Brain microvascular endothelial cell (primary cell): ENCODE measurements at regions not wholly inside any gene's neighbourhood (a gene's known extent, or its start where the extent isn't known, plus 50 kb on each side); places are given as distances from the start of the nearest gene placed in this dataset.
"Not testable (repeated sequence)": the region's sequence is repeated elsewhere in the genome, so short reads cannot be mapped to it uniquely, and the experiment has no call there.

Experiments used
- DNase-seq: peaks from one replicate; pipeline ENCODE4 v3.0.0-alpha.2; 2020
- H3K27ac ChIP-seq: fragments of 250-450 bp; sonication (Bioruptor Pico); 2 replicates; pipeline ENCODE4 v1.5.1; 2020; ENCODE audit warnings: mild to moderate bottlenecking, moderate library complexity
- H3K27me3 ChIP-seq: fragments of 250-450 bp; sonication (Bioruptor Pico); replicated peaks from 2 replicates; pipeline ENCODE4 v1.5.1; 2020; ENCODE audit warnings: mild to moderate bottlenecking
- H3K36me3 ChIP-seq: fragments of 250-450 bp; sonication (Bioruptor Pico); replicated peaks from 2 replicates; pipeline ENCODE4 v1.5.1; 2020; ENCODE audit warnings: mild to moderate bottlenecking
- H3K4me3 ChIP-seq: 2 replicates; pipeline ENCODE4 v1.5.1; 2011; ENCODE audit warnings: low read depth, mild to moderate bottlenecking, control low read depth, low read length, moderate library complexity
- in situ Hi-C: cut with HindIII; loops from 2 replicates; pipeline ENCODE4 v1.10.0; 2017; ENCODE audit warnings: low sequenced_read_pairs, low pct_ligation_motif_present
- TF ChIP-seq, protein P1 (sequence below): IDR thresholded peaks from 2 replicates; pipeline ENCODE4 v1.5.1; 2011; ENCODE audit warnings: low read depth, mild to moderate bottlenecking, moderate library complexity, low read length, control low read depth, inconsistent platforms; ENCODE audit errors: missing control alignments

DNA sequence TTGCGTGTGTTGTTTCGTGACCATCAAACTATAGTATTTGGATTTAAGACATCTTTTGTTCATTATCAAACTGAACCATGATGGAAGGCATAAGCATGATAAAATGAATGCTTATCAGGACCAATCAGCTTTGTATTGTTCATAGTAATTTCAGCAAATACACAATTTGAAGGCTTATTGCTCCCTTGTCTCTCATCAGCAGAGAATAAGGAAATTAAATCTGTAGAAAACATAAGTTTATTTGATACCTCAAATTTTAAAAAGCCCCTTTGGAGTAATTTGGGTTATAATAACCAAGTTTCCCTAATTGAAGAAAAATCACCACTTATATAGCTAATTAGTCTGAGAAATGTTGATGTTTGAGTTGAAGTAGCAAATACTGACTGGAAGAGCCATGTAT lies 705.7 kb downstream of the NUP35 start:
- no peak overlapping the region for H3K4me3 ChIP-seq
- H3K27ac ChIP-seq: no peak overlapping the region
- no peak for DNase-seq
- TF ChIP-seq, protein P1, sequence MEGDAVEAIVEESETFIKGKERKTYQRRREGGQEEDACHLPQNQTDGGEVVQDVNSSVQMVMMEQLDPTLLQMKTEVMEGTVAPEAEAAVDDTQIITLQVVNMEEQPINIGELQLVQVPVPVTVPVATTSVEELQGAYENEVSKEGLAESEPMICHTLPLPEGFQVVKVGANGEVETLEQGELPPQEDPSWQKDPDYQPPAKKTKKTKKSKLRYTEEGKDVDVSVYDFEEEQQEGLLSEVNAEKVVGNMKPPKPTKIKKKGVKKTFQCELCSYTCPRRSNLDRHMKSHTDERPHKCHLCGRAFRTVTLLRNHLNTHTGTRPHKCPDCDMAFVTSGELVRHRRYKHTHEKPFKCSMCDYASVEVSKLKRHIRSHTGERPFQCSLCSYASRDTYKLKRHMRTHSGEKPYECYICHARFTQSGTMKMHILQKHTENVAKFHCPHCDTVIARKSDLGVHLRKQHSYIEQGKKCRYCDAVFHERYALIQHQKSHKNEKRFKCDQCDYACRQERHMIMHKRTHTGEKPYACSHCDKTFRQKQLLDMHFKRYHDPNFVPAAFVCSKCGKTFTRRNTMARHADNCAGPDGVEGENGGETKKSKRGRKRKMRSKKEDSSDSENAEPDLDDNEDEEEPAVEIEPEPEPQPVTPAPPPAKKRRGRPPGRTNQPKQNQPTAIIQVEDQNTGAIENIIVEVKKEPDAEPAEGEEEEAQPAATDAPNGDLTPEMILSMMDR: no peak
- no peaks in the 10 kb centered on the region for H3K36me3 ChIP-seq
- no peaks in the 10 kb centered on the region for H3K27me3 ChIP-seq
- in situ Hi-C loops: no loop called here

DNA sequence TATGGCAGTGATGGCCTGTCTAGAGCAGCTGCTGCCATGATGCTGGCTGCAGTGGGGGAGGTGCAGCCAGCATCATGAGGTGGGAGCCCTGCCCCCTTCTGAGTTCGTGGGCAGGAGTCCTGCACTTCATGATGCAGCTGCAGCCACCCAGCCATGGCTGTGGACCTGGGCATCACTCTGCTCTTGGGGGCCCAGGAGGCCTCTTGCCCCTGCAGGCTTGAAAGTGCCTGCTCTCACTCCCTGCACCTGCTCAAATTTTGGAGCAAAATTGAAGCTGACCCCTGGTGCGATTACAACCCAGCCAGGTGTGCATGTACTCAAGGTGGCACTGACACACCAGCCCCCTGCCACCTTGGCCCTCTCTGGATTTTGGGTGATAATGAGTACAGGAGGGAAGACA lies 712.9 kb downstream of the NUP35 start:
- DNase-seq: no peak
- Histone ChIP-seq H3K36me3 (no peaks in the 10 kb centered on the region), H3K27ac (no peak overlapping the region), H3K27me3 (no peaks in the 10 kb centered on the region), H3K4me3 (no peak overlapping the region)
- in situ Hi-C loops: no loop called here
- TF ChIP-seq, protein P1: no peak

DNA sequence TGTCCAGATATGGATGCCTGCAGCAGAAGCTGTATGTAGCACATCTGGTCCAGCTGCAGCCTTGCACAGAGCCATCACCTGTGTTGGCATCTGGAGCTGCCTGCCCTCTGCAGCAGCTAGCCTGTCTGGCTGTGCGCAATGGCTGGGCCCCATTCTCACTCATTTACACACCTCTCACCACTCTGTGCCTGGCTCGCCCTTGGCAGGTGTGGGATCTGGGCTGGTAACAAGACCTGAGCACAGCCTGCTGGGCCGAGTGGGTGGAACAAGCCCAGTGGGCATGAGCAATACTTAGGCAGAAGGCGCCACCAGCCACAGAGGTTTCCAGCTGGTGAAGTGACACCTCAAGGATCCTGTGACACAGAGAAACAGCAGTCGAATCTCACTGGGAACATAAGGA lies 714.1 kb downstream of the NUP35 start:
- Histone ChIP-seq H3K27ac (no peak overlapping the region), H3K4me3 (no peak overlapping the region), H3K27me3 (no peaks in the 10 kb centered on the region), H3K36me3 (no peaks in the 10 kb centered on the region)
- TF ChIP-seq, protein P1: no peak
- DNase-seq: no peak
- in situ Hi-C loops: no loop called here

DNA sequence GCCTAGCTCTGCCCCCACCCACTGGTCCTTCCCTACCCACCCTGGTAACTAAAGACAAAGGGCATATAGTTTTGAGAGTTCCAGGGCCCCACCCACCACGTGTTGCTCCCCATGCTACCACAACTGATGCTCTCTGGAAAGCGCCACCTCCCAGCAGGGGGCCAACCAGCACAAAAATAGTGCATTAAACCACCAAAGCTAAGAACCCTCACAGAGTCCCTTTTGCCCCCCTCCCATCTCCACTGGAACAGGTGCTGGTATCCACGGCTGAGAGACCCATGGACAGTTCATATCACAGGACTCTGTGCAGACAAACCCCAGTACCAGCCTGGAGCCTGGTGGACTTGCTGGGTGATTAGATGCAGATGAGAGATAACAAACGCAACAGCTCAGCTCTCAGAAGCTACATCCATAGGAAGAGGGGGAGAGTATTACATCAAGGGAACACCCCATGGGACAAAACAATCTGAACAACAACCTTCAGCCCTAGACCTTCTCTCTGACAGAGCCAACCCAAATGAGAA lies 715.9 kb downstream of the NUP35 start:
- DNase-seq: no peak
- Histone ChIP-seq H3K36me3 (no peaks in the 10 kb centered on the region), H3K27me3 (no peaks in the 10 kb centered on the region), H3K27ac (no peak overlapping the region), H3K4me3 (no peak overlapping the region)
- TF ChIP-seq, protein P1: no peak
- in situ Hi-C loops: no loop called here

DNA sequence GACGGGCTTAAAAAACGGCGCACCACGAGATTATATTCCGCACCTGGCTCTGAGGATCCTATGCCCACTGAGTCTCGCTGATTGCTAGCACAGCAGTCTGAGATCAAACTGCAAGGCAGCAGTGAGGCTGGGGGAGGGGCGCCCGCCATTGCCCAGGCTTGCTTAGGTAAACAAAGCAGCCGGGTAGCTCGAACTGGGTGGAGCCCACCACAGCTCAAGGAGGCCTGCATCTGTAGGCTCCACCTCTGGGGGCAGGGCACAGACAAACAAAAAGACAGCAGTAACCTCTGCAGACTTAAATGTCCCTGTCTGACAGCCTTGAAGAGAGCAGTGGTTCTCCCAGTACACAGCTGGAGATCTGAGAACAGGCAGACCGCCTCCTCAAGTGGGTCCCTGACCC lies 725.6 kb downstream of the NUP35 start:
- H3K27me3 ChIP-seq, DNase-seq, H3K27ac ChIP-seq, in situ Hi-C loops, H3K4me3 ChIP-seq, H3K36me3 ChIP-seq: not testable (repeated sequence)

DNA sequence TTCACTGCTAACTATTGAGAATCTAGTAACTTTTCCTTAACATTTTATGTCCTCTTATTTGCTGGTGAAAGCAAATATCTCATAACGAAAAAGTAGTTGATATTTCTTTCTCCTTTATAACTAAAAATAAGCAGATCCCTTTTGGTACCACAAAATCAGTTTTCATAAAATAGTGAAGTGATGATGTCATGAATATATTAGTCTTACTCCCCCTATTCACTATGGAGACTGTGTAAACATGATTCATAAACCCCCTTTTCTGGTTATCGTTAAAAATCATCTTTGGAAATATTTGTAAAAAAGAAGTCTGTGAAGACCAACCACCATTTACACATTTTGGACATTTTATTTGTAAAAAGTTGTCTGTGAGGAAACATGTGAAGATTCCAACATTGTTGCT lies 734.9 kb downstream of the NUP35 start:
- in situ Hi-C loops: no loop called here
- Histone ChIP-seq H3K36me3 (no peaks in the 10 kb centered on the region), H3K27ac (no peak overlapping the region), H3K27me3 (no peaks in the 10 kb centered on the region), H3K4me3 (no peak overlapping the region)
- TF ChIP-seq, protein P1: no peak
- DNase-seq: no peak
